ENCODE measurements at regions not wholly inside any gene's neighbourhood (a gene's known extent, or its start where the extent isn't known, plus 50 kb on each side); places are given as distances from the start of the nearest gene placed in this dataset.
A peak's percentile ranks its signal among the peaks of the same experiment; 100 is the strongest.

DNA sequence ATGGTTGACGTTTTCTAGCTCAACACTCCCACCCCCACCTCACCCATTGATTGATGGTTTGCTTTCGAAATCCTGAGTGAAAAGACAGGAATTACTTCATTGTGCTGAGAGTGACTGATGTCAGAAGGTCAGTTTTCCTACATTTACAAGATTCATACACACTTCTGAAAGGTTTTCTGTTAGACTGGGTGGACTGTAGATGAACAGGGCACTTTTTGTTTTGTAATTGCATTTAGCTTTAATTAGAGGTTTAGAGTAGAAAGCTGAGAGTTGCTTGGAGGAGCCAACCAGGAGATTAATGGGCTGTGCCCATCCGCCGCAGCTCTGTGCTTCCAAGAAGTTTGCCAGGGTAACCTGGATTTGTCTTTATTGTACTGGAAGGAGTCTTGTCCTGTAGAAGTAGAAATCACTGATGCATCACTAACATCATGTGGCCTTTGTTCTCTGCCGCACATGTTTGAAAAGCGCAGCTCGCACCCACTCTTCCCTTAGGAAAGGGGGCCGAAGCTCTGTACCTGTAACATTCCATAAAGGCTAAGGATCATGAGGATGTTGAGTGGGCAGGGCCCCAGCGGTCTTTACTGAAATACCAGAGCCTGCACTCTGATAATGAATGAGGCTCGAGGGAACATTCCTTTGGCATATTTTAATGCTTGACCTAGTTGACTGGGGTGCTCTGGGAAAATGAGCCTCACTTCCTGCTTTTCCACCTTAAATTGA, 267.6 kb upstream of the DMRT1 start:
- H3K36me3 ChIP-seq (ENCODE audit: control insufficient read depth, insufficient read depth, low read length), result no peaks in the 10 kb centered on the region
- no peak overlapping the region for H3K9ac ChIP-seq (ENCODE audit: low read length)
- no peak overlapping the region for H3K27ac ChIP-seq (ENCODE audit: low read depth, low read length)
- H3K4me3 ChIP-seq (ENCODE audit: low read length), result no peak overlapping the region
- H3K27me3 ChIP-seq (ENCODE audit: control insufficient read depth, insufficient read depth, low read length), result no peaks in the 10 kb centered on the region
- no peaks in the 10 kb centered on the region for H3K4me1 ChIP-seq (ENCODE audit: control insufficient read depth, insufficient read depth, low read length)

DNA sequence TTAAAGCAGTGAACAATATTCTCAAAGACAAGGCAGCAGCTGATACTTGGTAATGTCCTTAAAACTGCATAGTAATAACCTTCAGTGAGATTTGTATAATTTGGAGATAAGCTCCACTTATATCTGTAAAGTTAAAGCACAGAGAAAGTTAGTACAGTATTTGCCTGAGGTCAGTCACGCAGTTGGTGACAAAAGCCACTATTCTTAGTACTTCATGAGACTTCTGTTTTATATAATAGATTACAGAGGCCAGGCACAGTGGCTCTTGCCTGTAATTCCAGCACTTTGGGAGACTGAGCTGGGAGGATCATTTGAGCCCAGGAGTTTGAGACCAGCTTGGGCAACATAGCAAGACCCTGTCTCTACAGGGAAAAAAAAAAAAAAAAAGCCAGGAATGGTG, 266.4 kb upstream of the DMRT1 start:
- Histone ChIP-seq H3K4me3 (ENCODE audit: low read length) (no peak overlapping the region), H3K27ac (ENCODE audit: low read depth, low read length) (no peak overlapping the region), H3K4me1 (ENCODE audit: control insufficient read depth, insufficient read depth, low read length) (no peaks in the 10 kb centered on the region), H3K27me3 (ENCODE audit: control insufficient read depth, insufficient read depth, low read length) (no peaks in the 10 kb centered on the region), H3K36me3 (ENCODE audit: control insufficient read depth, insufficient read depth, low read length) (no peaks in the 10 kb centered on the region), H3K9ac (ENCODE audit: low read length) (no peak overlapping the region)

DNA sequence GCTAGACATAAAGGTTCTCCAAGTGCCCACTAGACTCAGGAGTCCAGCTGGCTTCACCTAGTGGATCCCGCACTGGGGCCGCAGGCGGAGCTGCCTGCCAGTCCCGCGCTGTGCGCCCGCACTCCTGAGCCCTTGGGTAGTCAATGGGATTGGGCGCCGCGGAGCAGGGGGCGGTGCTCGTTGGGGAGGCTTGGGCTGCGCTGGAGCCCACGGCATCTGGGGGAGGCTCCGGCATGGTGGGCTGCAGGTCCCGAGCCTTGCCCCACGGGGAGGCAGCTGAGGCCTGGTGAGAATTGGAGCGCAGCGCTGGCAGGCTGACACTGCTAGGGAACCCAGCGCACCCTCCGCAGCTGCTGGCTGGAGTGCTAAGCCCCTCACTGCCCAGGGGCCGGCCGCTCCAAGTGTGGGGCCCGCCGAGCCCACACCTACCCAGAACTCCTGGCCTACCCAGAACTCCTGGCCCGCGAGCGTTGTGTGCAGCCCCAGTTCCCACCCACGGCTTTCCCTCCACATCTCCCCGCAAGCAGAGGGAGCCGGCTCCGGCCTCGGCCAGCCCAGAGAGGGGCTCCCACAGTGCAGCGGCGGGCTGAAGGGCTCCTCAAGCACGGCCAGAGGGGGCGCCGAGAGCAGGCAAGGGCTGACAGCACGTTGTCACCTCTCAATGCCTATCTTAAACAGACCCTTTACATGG, 260.7 kb upstream of the DMRT1 start:
- H3K4me1 ChIP-seq (ENCODE audit: control insufficient read depth, insufficient read depth, low read length), result no peaks in the 10 kb centered on the region
- no peaks in the 10 kb centered on the region for H3K36me3 ChIP-seq (ENCODE audit: control insufficient read depth, insufficient read depth, low read length)
- no peak overlapping the region for H3K9ac ChIP-seq (ENCODE audit: low read length)
- H3K4me3 ChIP-seq (ENCODE audit: low read length), result no peak overlapping the region
- no peak overlapping the region for H3K27ac ChIP-seq (ENCODE audit: low read depth, low read length)
- no peaks in the 10 kb centered on the region for H3K27me3 ChIP-seq (ENCODE audit: control insufficient read depth, insufficient read depth, low read length)

DNA sequence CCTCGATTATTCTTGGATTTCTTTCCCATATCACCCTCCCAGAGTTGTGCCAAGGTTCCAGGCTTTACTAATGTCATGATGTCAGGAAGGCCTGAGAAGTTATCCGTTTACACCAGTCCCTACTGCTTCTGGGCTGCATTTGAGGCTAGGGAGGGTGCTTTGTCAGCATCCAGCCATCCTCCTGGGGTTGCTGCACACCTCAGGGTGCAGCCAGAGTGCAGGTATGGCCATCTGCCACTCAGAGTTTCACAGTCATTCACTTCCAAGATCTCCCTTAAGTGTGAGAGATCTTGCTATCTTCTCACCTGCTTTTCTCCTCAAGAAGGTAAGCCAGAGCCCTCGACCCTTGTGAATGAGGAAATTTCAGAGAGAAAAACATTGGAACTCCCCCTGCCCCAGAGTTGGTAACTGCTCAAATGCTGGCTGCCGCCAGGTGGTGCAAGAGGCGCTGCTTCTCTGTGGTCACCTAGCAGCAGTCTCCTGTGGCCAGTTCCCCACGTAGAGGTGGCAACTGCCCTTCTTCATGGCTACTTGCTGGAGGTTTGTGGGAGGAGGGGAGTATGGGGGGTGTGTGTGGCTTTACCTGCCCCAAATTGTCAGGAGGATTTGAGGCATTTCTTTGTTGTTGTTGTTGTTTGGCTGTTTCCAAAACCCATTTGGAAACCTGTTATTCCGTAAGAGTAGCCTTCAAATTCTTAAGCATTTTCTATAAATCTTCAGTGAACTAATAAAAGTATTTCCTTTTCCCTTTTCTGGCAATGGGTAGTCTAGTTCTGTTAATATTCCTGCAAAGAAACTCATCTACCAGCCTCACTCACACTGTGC, 259.6 kb upstream of the DMRT1 start:
- H3K9ac ChIP-seq (ENCODE audit: low read length), result no peak overlapping the region
- H3K36me3 ChIP-seq (ENCODE audit: control insufficient read depth, insufficient read depth, low read length), result no peaks in the 10 kb centered on the region
- no peak overlapping the region for H3K27ac ChIP-seq (ENCODE audit: low read depth, low read length)
- no peak overlapping the region for H3K4me3 ChIP-seq (ENCODE audit: low read length)
- H3K27me3 ChIP-seq (ENCODE audit: control insufficient read depth, insufficient read depth, low read length), result no peaks in the 10 kb centered on the region
- H3K4me1 ChIP-seq (ENCODE audit: control insufficient read depth, insufficient read depth, low read length), result no peaks in the 10 kb centered on the region

DNA sequence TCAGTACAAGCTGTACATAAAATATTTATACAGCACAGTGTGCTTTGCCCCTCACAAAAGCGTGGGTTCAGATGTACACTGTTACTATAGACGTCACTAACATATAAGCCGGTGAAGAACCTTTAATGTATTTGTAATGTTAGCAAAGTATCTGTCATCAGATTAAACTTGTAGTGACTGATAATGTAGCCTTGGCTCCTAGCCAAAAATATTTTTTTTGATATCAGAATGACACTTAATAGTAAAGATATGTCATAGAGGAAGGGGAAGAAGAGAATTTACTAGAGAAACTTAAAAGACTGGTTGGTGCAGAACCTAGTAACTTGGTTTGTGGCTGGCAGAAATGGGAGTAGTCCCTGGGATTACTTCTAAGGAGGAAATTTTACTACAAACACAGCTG, 258.7 kb upstream of the DMRT1 start:
- H3K27me3 ChIP-seq (ENCODE audit: control insufficient read depth, insufficient read depth, low read length), result no peaks in the 10 kb centered on the region
- no peaks in the 10 kb centered on the region for H3K36me3 ChIP-seq (ENCODE audit: control insufficient read depth, insufficient read depth, low read length)
- no peak overlapping the region for H3K27ac ChIP-seq (ENCODE audit: low read depth, low read length)
- no peaks in the 10 kb centered on the region for H3K4me1 ChIP-seq (ENCODE audit: control insufficient read depth, insufficient read depth, low read length)
- H3K9ac ChIP-seq (ENCODE audit: low read length), result no peak overlapping the region
- no peak overlapping the region for H3K4me3 ChIP-seq (ENCODE audit: low read length)

DNA sequence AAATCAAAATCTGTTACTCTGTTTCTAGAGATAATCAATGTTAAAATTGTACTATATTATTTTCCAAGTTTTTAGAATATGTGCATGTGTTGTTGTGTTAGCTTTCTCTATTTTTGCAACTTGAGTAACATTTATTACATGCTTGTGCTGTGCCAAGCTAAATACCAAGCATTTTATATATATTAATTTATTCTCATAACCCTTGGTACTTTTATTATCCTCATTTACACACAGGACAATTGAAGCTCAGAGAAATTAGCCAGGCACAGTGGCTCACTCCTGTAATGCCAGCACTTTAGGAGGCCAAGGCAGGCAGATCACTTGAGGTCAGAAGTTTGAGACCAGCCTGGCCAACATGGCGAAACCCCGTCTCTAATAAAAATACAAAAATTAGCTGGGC, 254.0 kb upstream of the DMRT1 start:
- Histone ChIP-seq H3K9ac (ENCODE audit: low read length) (no peak overlapping the region), H3K4me3 (ENCODE audit: low read length) (no peak overlapping the region), H3K27me3 (ENCODE audit: control insufficient read depth, insufficient read depth, low read length) (no peaks in the 10 kb centered on the region), H3K4me1 (ENCODE audit: control insufficient read depth, insufficient read depth, low read length) (peaks cover 6% of the 10 kb centered on the region), H3K36me3 (ENCODE audit: control insufficient read depth, insufficient read depth, low read length) (no peaks in the 10 kb centered on the region), H3K27ac (ENCODE audit: low read depth, low read length) (no peak overlapping the region)

DNA sequence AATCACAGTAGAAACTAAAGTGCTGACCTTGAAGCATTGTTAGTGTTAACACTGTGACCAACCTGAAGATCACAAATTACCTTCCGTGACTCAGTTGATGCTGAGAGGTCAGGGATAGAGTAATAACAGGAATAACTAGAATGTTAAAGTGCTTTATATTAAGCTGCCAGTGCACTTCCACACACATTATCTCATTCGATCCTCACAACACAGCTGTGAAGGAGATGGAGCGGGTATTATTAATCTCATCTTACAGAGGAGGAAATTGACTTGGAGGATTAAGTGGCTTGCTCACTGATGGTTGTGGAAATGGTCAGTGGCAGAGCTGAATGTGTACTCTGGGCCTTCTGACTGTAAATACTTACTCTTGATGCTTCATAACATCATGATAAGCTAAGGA, 252.5 kb upstream of the DMRT1 start:
- no peaks in the 10 kb centered on the region for H3K27me3 ChIP-seq (ENCODE audit: control insufficient read depth, insufficient read depth, low read length)
- no peak overlapping the region for H3K9ac ChIP-seq (ENCODE audit: low read length)
- peaks cover 6% of the 10 kb centered on the region for H3K4me1 ChIP-seq (ENCODE audit: control insufficient read depth, insufficient read depth, low read length)
- no peak overlapping the region for H3K27ac ChIP-seq (ENCODE audit: low read depth, low read length)
- H3K36me3 ChIP-seq (ENCODE audit: control insufficient read depth, insufficient read depth, low read length), result no peaks in the 10 kb centered on the region
- H3K4me3 ChIP-seq (ENCODE audit: low read length), result no peak overlapping the region

DNA sequence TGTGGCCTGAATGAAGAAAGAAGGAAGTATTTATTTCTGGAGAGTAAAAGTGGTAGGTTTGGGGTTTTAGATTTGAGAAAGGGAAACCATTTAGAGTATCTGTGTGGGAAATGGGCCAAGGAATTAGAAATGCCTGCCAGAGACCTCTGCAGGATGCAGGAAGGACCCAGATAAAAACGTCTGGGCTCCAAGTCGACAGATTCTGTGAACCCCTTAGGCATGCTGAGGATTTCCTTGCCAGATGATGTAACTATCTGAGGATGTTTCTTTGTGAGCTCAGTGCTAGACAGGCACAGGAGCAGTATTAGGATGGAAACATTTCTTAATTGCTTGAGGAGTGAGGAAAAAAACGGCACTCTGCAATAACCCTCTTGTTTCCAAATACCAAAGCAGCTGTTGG, 251.8 kb upstream of the DMRT1 start:
- Histone ChIP-seq H3K27me3 (ENCODE audit: control insufficient read depth, insufficient read depth, low read length) (no peaks in the 10 kb centered on the region), H3K9ac (ENCODE audit: low read length) (no peak overlapping the region), H3K4me1 (ENCODE audit: control insufficient read depth, insufficient read depth, low read length) (peaks cover 6% of the 10 kb centered on the region), H3K4me3 (ENCODE audit: low read length) (no peak overlapping the region), H3K27ac (ENCODE audit: low read depth, low read length) (peak overlapping the region; percentile 26), H3K36me3 (ENCODE audit: control insufficient read depth, insufficient read depth, low read length) (no peaks in the 10 kb centered on the region)

DNA sequence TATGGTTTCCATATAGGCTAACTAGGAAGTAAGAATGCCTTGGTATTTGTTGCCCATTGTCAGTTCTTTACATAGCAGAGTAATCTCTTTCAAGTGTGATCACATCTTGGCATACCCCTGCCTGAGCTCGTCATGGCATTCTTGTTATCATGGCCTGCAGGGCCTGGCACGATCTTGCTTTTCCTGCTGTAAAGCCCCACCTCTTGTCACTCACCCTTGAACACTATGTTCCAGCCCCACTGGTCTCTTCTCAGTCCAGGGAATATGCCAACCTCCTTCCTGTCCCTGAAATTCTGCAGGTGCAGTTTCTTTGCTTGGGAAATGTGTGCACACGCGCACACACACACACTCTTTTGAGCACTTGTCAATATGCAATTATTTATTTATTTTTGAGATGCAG, 250.2 kb upstream of the DMRT1 start:
- no peak overlapping the region for H3K4me3 ChIP-seq (ENCODE audit: low read length)
- H3K9ac ChIP-seq (ENCODE audit: low read length), result no peak overlapping the region
- H3K27me3 ChIP-seq (ENCODE audit: control insufficient read depth, insufficient read depth, low read length), result no peaks in the 10 kb centered on the region
- H3K27ac ChIP-seq (ENCODE audit: low read depth, low read length), result no peak overlapping the region
- H3K36me3 ChIP-seq (ENCODE audit: control insufficient read depth, insufficient read depth, low read length), result no peaks in the 10 kb centered on the region
- peaks cover 6% of the 10 kb centered on the region for H3K4me1 ChIP-seq (ENCODE audit: control insufficient read depth, insufficient read depth, low read length)

DNA sequence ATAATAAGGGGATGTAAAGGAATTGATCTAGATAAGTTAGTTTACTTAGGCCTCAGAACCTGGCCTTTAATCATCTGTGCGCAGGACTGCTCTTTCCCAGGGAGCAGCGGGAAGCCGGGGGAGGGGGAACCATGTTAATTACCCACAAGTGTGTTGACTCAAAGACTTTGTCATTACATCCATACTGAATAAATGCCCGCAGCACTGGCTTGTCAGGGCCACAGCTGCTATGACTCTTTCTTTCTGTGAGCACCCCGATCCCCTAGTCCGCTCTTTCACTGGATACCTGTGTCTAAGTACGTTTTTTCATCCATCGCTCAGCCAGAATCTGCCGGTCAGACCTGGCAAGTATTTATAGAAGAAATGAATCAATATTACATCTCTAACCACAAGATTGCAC, 249.3 kb upstream of the DMRT1 start:
- no peak overlapping the region for H3K4me3 ChIP-seq (ENCODE audit: low read length)
- H3K36me3 ChIP-seq (ENCODE audit: control insufficient read depth, insufficient read depth, low read length), result no peaks in the 10 kb centered on the region
- peaks cover 6% of the 10 kb centered on the region for H3K4me1 ChIP-seq (ENCODE audit: control insufficient read depth, insufficient read depth, low read length)
- H3K27me3 ChIP-seq (ENCODE audit: control insufficient read depth, insufficient read depth, low read length), result no peaks in the 10 kb centered on the region
- H3K9ac ChIP-seq (ENCODE audit: low read length), result no peak overlapping the region
- H3K27ac ChIP-seq (ENCODE audit: low read depth, low read length), result no peak overlapping the region

DNA sequence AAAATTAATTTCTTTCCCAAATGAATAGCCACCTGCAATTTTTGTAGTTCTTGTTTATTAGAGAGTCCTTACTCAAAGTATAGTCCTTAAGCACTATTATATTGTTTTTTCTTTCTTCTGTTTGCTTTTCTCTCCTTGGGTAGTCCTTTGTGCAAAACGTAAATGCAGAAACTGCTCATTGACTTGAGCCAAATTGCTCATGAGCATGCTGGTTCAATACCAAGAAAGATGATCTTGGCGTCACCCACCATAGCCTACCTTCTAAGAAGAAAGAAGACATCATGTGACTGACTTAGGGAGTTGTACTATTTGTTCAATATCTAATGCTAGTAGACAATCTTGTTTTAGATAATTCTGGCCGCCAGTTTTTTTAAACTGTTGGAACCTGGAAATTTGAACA, 248.8 kb upstream of the DMRT1 start:
- Histone ChIP-seq H3K4me1 (ENCODE audit: control insufficient read depth, insufficient read depth, low read length) (peaks cover 6% of the 10 kb centered on the region), H3K27me3 (ENCODE audit: control insufficient read depth, insufficient read depth, low read length) (no peaks in the 10 kb centered on the region), H3K4me3 (ENCODE audit: low read length) (no peak overlapping the region), H3K36me3 (ENCODE audit: control insufficient read depth, insufficient read depth, low read length) (no peaks in the 10 kb centered on the region), H3K9ac (ENCODE audit: low read length) (no peak overlapping the region), H3K27ac (ENCODE audit: low read depth, low read length) (no peak overlapping the region)

DNA sequence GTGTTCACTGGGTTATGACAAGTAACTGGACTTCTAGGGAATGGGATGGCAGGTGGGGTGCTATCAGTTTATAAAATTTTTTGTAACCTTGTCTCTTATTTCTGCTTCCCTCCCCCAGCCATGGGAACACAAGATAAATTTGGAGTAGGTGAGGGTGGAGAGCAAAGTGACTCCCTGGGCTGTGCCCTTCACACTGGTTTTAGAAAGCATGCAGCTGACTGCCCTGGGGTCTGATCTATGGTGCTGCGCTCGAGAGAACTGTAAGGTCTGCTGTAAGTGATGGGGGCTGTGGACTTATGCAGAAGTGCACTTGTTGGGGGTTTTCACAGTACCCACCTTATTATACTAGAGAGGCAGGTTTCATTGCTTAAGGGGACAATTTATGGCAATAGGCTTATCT, 247.7 kb upstream of the DMRT1 start:
- Histone ChIP-seq H3K36me3 (ENCODE audit: control insufficient read depth, insufficient read depth, low read length) (no peaks in the 10 kb centered on the region), H3K4me3 (ENCODE audit: low read length) (no peak overlapping the region), H3K27ac (ENCODE audit: low read depth, low read length) (no peak overlapping the region), H3K27me3 (ENCODE audit: control insufficient read depth, insufficient read depth, low read length) (no peaks in the 10 kb centered on the region), H3K4me1 (ENCODE audit: control insufficient read depth, insufficient read depth, low read length) (peaks cover 6% of the 10 kb centered on the region), H3K9ac (ENCODE audit: low read length) (no peak overlapping the region)
